GM19372 (cell line): ENCODE measurements at regions not wholly inside any gene's neighbourhood (a gene's known extent, or its start where the extent isn't known, plus 50 kb on each side); places are given as distances from the start of the nearest gene placed in this dataset.

ENCODE experiments used
- ATAC-seq: cut with Tn5 transposase; IDR thresholded peaks from one replicate; pipeline ENCODE4 v1.9.1; 2021; ENCODE audit warnings: mild to moderate bottlenecking, low read depth, moderate library complexity; ENCODE audit not compliant: unreplicated experiment

DNA sequence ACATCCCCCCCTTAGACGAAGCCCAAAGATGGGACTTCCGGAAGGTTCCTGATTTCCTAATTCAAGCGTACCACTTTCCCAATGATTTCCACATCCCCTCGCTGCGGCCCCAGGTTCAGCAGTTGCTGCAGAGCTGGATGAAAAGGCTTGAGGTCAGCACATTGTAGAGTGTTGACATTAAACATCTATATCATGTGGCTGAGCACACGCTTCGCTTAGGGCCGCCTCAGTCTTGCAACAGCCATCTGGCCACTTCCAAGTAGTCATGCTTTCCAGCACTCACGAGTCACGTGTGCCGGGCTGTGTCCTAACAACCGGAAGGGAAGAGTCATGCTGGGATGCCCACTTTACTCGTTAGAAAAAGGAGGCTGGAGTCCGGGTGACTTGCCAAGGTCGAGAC is 340.6 kb upstream of the IRX4 start:
- no peak for ATAC-seq

DNA sequence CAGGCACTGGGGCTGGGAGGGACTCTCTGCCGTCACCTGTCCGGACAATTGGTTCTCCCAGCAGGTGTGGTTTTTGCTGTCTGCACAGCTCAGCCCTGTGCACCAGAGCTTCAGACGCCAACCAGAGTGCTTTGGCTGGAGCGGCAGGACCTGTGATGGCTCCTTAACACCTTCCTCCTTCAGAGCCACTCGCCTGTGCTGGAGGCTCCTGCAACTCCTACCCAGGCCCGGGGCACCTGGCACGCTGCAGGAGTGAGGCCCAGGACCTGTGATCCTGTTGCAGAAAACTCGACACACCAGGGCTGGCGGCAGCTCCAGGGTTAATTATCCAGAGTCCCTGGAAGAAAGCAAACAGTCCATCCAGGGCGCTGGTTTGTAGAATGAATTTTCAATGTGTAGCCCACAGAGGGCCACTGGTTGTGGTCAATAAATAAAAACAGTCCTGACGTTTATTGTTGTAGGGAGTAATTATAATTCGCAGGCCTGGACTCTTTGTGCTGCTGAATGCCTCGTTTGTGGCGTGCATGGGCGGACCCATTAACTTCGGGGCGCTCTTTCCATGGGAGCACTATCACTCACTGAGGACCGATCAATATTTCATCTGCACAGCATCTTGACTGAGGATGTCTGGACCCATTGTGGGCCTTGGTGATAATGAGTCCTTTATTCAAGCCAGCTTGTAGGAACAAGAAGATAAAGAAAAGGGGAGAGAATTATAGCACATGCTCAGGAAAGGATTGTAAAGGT is 339.7 kb upstream of the IRX4 start:
- no peak for ATAC-seq

DNA sequence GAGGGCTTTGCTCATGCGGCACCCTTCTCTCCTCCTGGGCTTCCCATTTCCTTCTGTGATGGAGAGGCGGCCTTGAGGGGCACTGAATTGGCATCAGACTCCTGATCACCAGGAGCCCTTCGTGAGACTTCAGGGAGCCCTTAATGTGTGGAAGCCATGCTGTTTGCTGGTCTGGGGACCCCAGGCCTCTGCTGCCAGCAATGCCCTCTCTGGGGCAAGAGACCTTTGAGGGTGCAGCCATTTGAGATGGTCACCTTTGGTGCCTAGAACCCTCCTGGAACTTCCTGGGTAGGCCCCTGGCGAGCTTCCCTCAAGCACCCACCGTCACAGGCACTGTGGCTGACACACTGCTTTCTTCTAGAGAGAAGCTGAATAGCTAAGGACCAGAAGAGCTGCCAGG is 338.7 kb upstream of the IRX4 start:
- no peak for ATAC-seq

DNA sequence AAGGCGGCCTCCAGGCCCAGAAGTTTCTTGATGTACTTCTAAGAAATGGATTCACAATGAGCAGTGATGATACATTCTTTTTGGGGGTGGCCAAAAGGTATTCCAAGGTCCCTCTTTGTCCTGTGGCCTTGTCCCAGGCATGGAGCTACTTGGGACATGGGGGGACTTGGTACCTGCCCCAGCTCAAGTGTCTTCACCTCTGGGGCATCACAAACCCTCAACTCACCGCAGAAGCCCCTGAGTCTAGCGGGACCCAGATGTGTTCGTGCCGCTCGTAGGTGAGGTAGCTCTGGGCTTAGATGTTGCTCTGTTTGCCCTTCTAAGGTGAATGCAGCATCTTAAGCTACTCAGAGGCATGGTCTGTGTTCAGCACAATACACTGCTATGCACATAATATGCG is 338.0 kb upstream of the IRX4 start:
- ATAC-seq: no peak

DNA sequence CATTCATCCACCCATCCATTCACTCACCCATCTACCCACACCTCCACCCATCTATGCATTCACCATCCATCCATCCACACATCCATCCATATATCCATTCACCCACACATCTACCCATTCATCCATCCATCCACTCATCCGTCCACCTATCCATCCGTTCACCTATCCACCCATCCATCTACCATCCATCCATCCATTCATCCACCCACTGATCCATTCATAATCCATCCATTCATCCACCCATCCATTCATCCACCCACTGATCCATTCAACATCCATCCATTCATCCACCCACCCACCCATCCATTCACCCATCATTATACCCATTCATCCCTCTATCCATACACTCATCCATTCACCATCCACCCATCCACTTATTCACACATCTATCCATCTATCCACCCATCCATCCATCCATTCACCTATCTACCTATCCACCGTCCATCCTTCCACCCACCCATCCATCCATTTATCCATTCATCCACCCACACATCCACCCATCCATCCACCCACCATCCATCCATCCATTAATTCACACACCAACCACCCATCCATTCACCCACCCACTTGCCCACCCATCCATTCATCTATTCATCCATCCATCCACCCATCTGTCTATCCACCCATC is 336.5 kb upstream of the IRX4 start:
- no peak for ATAC-seq

DNA sequence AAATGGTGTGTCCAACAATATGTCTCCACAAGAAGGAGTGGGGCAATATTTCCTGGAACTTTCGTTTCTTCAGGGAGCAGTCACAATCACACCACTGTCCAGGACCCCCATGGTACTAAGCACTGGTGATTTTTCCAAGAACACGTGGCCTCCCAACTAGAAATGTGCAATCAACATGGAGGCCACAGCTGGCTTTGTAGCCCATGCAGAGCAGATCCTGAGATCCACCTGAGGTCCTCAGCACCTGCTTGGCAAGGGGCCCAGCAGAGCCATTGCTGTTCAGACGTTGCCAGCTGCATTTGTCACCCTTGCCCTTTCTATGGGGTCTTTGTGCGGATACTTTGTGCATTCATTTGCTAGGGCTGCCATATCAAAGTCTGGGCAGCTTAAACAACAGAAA is 334.5 kb upstream of the IRX4 start:
- ATAC-seq: no peak

DNA sequence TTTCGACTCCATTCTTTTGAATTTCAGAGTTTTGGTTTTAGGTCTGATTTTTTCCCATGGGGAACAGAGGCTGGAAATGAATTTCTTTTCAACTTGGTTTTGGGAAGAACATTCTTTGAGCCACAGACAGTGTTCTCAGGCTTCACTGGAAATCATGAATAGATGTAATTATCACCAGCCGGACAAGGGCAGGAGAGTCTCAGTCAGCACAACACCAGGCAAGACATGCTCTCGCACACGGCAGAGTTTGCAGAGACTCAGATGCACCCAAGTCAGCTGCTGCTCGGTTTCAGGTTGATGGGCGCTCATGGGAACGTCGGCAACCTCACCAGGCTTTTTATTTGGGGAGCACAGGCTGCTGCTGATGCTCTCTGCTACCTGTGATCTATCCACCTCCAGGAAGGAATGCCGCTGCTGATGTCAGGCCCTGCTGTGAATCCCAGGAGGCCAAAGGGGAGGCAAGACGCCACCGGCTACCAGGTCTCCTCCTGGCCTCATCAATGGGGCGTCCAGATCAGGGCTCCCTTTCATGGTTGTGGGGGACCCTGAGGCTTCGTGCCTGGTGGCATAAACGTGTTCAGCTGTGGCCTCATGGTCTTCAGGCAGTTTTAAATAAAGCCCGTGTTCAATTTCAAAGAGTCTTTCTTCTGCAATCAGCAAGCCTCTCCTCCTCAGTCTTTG is 332.3 kb upstream of the IRX4 start:
- no peak for ATAC-seq

DNA sequence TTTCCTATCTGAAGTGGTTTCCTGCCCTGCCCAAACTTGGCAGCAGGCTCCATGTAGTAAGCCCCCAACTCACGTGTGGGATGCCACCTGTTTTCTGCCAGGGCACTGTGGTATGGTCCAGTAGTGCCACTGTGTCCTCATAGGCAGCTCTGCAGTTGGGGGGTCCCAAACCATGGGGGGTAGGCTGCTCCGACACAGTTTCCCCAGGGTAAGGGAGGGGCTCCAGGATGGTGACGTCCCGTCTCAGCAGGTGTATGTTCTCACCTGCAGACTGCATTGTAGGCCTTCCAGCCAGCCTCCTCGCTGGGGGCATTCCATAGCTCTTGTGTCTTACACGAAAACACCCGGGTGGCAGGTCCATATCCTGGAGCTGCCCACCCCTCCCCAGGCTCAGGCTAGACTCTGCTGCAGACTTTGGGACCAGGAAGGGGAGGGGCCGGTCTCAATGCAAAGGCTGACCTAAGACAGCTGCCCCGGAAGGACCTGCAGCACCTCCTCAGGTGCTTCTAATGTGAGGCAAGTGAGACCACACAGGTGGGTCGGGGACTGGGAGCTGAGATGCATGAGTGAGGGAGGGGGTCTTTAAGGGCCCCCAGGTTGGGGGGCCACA is 330.5 kb upstream of the IRX4 start:
- no peak for ATAC-seq

DNA sequence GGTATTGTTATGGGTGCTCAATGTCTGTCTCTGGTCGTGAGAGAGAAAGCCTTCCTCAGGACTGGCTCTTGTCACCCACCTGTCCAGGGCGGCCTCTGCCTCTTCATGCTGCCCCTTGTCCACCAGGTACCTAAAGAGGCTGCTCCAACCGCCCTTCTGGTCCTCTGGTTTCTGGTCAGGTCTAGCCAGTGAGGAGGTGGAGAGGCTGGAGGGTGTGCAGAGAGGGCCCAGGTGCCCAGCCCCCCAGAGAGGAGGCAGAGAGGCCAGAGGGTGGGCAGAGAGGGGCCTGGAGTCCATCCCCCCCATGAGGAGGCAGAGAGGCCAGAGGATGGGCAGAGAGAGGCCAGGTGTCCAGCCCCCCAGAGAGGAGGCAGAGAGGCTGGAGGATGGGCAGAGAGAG is 329.8 kb upstream of the IRX4 start:
- no peak for ATAC-seq

DNA sequence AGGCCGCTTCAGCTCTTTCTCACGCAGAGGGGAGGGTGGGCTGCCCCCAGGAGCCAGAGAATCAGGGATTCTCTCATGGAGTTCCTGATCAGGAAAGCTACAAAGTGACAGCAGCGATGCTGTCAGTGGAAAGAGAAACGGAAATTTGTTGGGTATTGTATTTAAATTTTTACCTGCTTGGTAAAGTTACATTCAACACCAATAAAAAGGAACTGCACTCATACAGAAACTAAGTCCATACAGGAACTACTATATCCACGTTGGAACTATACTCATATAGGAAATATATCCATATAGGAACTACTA is 325.5 kb upstream of the IRX4 start:
- no peak for ATAC-seq

DNA sequence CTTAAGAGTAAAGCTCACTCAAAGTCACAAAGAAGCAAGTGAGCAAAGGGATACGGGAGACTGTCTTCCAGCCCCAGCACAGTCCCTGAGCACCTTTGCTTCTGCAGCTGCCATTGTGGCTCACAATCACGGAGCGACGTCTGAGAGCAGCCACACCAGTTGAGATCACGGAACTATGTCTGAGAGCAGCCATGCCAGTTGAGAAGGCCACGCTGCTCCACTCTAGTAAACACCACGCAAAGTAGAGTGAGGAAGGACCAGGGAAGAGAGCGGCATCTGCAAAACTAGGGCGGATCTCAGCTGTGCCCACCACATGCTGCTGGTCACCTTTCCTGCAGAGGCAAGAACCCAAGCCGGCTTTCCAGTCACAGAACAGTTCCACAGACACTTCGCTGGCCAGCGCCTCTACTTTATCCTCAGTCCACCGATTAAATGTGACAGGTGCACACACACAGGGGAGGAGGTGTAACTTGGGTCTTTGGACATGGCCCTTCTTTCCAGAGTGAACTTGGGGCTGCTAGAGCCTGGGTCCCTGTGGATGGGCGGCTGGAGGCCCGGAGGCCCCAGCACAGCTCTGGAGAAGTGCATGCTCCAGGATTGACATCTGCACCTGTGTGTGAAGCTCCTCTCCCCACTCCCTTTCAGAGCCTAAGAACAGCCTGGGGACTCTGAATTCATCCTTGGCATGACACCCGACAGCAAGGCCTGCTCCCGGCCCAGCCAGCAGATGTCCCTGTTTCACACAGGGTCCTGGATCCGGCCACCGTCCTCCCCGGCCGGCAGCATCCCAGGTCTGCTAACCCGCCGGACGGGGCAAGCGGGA is 324.9 kb upstream of the IRX4 start:
- no peak for ATAC-seq

DNA sequence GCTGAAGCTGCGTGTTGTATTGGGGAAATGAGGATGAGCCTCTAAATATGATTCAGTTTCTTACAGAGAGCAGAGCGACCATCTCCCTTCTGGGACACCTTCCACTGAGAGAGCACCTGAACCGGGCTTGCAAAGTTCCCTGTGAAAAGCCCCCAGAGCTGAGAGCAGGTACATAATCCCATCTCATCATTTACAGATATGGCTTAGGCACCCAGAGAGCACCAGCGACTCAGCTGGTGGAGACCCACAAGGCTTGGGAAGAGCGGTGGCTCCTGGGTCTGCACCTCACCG is 324.3 kb upstream of the IRX4 start:
- no peak for ATAC-seq

DNA sequence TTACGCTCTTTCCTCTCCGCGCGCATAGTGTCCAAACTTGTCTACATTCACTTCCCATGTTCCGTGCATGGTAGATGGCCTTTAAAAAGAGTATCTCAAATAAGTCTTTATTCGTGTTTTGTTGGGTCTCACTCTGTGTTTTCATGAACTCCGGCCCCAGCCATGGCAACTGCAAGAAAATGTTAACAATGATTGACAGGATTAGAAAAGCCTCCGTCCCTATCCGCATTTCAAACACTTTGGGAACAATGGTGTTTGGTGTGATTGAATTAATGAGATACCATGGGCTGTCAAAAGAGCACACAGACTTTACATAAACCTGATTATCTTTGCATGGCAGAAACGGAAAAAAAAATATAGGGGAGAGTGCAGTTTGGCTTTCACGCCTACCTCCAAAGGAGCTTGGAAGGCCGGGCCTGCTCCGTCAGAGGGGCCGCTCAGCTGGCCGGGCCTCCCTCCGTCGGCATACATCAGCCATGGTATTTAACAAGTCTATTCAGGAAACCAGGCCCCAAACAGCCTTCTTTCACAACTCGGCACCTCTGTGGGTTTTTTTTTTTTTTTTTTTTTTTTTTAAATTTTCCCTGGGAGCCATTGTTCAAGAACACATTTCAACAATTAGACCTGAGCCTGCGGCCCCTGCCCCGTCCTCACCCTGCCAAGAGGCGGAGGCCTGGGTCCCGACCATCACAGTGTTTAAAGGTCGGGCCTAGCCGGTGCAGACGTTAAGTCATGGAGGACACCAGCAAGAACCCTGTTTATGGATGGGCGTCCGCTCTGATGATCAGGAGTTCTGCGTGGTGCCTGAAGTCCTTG is 323.8 kb upstream of the IRX4 start:
- no peak for ATAC-seq

DNA sequence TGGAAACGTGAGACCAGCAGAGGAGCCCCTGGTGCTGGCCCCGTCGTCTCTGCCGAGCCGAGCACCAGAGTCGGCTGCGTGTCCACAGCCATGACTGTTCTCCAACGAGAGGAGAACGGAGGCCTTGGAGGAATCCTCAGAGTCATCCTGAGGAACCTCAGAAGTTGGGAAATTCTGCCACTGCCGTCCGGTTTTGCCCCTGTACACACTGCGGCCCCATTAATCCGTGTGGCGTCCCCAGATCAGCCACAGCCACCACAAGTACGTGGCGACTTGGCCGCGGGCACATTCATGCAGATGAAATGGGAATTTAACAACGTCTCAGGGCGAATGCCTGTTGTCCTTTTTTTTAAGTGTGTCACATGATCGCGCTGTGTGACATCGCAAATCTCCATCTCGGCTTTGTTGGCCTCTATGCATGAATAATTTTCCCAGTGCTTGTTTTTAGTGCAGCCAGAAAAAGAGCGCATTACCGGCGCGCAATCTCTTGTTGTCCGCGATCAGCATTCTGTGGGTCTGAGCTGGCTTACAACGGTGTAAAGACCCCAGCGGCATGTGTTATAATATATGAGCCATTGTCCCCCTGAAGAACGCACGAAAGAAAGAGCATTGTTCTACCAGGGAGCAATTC is 323.0 kb upstream of the IRX4 start:
- ATAC-seq: no peak

DNA sequence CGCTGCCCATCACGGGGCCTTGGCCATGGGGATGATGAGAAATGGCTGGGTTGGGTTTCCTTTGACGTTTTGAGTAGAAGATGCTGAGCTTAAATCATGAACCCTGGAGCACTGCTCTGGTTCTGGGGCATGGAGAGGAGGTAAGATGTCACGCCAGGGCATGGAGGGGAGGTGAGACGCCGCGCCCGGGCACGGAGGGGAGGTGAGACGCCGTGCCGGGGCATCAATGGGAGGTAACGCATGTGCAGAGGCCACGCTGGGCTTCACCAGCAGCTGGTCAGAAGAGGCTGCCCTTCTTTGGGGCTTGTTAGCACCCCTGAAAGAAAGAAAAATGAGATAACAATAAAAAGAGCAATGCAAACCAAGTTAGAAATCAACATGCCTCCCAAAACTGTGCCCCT is 322.5 kb upstream of the IRX4 start:
- no peak for ATAC-seq

DNA sequence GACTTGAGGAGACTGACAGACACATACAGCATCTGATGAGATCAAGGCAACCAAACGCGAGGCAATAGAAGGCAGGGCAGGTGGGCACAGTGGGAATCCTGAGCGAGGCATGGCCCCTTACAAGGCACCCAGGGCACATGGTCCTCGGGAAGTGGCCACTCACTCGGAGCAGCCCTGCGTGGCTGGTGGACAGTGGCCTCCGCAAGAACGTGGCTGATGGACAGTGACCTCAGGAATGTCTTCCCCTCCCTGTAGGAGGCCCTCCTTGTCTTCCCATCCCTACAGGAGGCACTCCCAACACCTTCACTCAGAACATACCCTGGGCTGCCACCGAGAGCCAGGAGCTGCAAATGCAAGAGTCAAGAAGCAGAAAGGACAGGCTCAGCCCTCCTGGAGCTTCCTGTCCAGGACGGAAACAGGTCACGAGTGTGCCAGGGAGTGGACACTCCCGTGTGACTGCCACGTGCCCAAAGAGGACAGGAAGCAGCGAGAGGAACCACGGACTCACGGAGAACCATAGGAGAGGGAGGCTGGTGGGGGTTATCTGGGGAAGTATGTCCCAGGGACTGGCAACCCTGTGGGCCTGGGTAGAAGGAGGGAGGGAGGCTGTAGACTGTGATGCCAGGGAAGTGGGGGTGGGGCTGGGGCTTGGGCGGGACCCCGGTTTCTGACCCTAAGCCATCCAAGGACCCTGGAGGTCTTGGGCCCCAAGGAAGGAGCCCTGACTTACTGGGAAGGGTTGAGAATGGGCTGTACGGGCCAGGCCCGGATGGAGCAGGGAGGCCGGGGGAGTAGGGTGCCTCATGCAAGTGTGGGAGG is 321.9 kb upstream of the IRX4 start:
- no peak for ATAC-seq

DNA sequence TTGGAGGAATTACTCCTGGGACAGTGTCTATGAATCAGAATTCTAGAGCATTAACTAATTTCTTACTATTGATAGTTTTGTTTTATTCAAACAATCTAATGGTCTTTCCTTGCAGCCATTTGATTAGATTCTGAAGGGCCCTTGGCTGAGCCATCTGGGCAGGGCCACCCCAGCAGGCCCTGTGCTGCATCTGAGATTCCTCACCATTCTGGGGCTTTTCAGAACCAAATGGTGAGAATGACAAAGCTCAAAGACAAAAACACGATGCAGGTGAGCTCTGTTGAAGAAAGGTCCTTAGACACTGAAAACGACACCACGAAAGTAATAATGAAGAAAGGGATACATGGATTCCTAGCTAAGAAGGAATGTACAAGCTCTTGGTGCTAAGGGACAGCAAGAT is 321.0 kb upstream of the IRX4 start:
- ATAC-seq: no peak

DNA sequence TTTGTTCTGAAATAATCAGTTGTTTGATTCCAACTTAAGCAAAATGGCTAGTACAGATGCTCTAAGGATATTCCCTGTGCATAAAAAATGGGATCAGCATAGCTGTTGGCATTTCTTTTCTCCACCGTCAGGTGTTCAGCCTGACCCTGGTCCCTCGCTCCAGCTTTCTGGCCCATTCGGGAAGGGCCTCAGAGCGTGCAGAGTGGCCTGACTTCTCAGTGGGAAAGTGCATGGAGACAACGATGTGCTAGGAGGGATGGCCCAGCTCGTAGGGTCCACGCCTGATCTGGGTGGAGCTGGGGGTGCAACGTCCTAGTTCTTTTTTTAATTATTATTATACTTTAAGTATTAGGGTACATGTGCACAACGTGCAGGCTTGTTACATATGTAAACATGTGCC is 319.1 kb upstream of the IRX4 start:
- ATAC-seq: no peak

DNA sequence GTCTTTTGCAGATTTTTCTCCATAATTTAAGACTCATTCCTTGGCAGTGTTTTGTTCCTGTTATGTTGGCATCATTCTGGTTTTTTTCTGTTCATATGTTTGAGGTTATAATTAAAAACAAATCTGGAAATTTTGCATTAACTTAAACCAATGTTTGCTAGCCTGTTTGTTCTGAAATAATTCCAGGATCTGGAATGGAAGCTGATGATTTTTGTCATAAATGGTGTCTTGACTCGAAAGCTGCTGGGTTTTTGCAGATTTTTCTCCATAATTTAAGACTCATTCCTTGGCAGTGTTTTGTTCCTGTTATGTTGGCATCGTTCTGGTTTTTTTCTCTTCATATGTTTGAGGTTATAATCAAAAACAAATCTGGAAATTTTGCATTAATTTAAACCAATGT is 318.7 kb upstream of the IRX4 start:
- ATAC-seq: no peak
